IMR-90 (cell line): ENCODE measurements at regions not wholly inside any gene's neighbourhood (a gene's known extent, or its start where the extent isn't known, plus 50 kb on each side); places are given as distances from the start of the nearest gene placed in this dataset.

ENCODE experiments used
- ATAC-seq: fragments of 200-7000 bp; cut with Tn5 transposase; 2 replicates; pipeline ENCODE4 v1.9.1; 2020; ENCODE audit warnings: low read depth, mild to moderate bottlenecking, moderate library complexity
- BruUV-seq: library from RNA; stranded (reverse); fragments of 400-500 nt; replicated peaks from 2 replicates; lab custom pipeline; 2021; lab: Mats Ljungman, UMichigan
- CTCF ChIA-PET: fragments of 300-600 bp; formaldehyde crosslinking; extraction: SDS; loops from one replicate; lab custom pipeline; 2021; ENCODE audit warnings: antibody characterized with exemption; lab: Yijun Ruan, JAX
- POLR2A ChIA-PET: fragments of 300-600 bp; sonication (Branson Sonifier 250); formaldehyde crosslinking; loops from one replicate; lab custom pipeline; 2022; ENCODE audit warnings: antibody characterized with exemption; ENCODE audit not compliant: unreplicated experiment; lab: Charles Lee
- DNase-seq: peaks from one replicate; pipeline ENCODE4 v3.0.0; 2013
- H2AFZ ChIP-seq: replicated peaks from 2 replicates; pipeline ENCODE3; 2013; ENCODE audit warnings: low read length, mild to moderate bottlenecking; ENCODE audit not compliant: poor library complexity
- H2AK5ac ChIP-seq: 2 replicates; pipeline ENCODE4 v1.6.1; 2013; ENCODE audit warnings: low read depth, low read length, inconsistent platforms
- H2AK9ac ChIP-seq: replicated peaks from 2 replicates; pipeline ENCODE3; 2013; ENCODE audit warnings: mild to moderate bottlenecking, low read depth, low read length, moderate library complexity; ENCODE audit not compliant: poor library complexity
- H2BK120ac ChIP-seq: 2 replicates; pipeline ENCODE4 v1.6.1; 2013; ENCODE audit warnings: low read depth, low read length, inconsistent platforms
- H2BK15ac ChIP-seq: 3 replicates; pipeline ENCODE4 v1.6.1; 2013; ENCODE audit warnings: low read depth, low read length, inconsistent platforms
- H2BK20ac ChIP-seq: 2 replicates; pipeline ENCODE4 v1.6.1; 2013; ENCODE audit warnings: low read depth, mild to moderate bottlenecking, inconsistent platforms, low read length, moderate library complexity
- H2BK5ac ChIP-seq: 2 replicates; pipeline ENCODE4 v1.6.1; 2013; ENCODE audit warnings: mild to moderate bottlenecking, low read depth, low read length, inconsistent platforms; ENCODE audit not compliant: poor library complexity, severe bottlenecking
- H3K14ac ChIP-seq: replicated peaks from 2 replicates; pipeline ENCODE4 v1.6.1; 2013; ENCODE audit warnings: low read depth, low read length, inconsistent platforms
- H3K18ac ChIP-seq: 2 replicates; pipeline ENCODE4 v1.6.1; 2013; ENCODE audit warnings: low read depth, low read length, control low read depth
- H3K23ac ChIP-seq: 2 replicates; pipeline ENCODE4 v1.6.1; 2013; ENCODE audit warnings: low read depth, low read length, inconsistent platforms
- H3K27ac ChIP-seq: 2 replicates; pipeline ENCODE4 v1.5.1; 2013; ENCODE audit warnings: mild to moderate bottlenecking, control low read depth, low read length; ENCODE audit not compliant: insufficient read depth
- H3K27me3 ChIP-seq: 2 replicates; pipeline ENCODE4 v1.6.1; 2013; ENCODE audit warnings: low read length; ENCODE audit not compliant: control insufficient read depth, insufficient read depth
- H3K36me3 ChIP-seq: 2 replicates; pipeline ENCODE4 v1.6.1; 2013; ENCODE audit warnings: low read length, mixed read lengths; ENCODE audit not compliant: control insufficient read depth, insufficient read depth
- H3K4ac ChIP-seq: 2 replicates; pipeline ENCODE4 v1.6.1; 2013; ENCODE audit warnings: low read depth, low read length, inconsistent platforms
- H3K4me1 ChIP-seq: 2 replicates; pipeline ENCODE4 v1.6.1; 2013; ENCODE audit warnings: low read length, mixed read lengths; ENCODE audit not compliant: control insufficient read depth, insufficient read depth
- H3K4me2 ChIP-seq: 2 replicates; pipeline ENCODE4 v1.6.1; 2013; ENCODE audit warnings: low read depth, mild to moderate bottlenecking, control low read depth, low read length, moderate library complexity
- H3K4me3 ChIP-seq: 2 replicates; pipeline ENCODE4 v1.5.1; 2013; ENCODE audit warnings: low read depth, mild to moderate bottlenecking, control low read depth, low read length, moderate library complexity; ENCODE audit not compliant: insufficient read depth
- H3K56ac ChIP-seq: 2 replicates; pipeline ENCODE4 v1.6.1; 2013; ENCODE audit warnings: low read length, inconsistent platforms; ENCODE audit not compliant: insufficient read depth; ENCODE audit errors: extremely low read depth
- H3K79me1 ChIP-seq, 2 experiments: 2 replicates each; pipeline ENCODE4 v1.6.1; 2013; ENCODE audit warnings: low read length in 2 of 2, inconsistent platforms in 1 of 2, low read depth in 1 of 2
- H3K9ac ChIP-seq: 2 replicates; pipeline ENCODE4 v1.6.1; 2013; ENCODE audit warnings: low read depth, low read length, control low read depth
- H3K9me1 ChIP-seq: 2 replicates; pipeline ENCODE4 v1.6.1; 2013; ENCODE audit warnings: low read length, inconsistent platforms; ENCODE audit not compliant: insufficient read depth
- H3K9me3 ChIP-seq: 2 replicates; pipeline ENCODE4 v1.6.1; 2013; ENCODE audit warnings: low read length; ENCODE audit not compliant: control insufficient read depth, insufficient read depth
- H4K20me1 ChIP-seq: 2 replicates; pipeline ENCODE4 v1.6.1; 2013; ENCODE audit warnings: low read length, inconsistent platforms; ENCODE audit not compliant: insufficient read depth
- H4K5ac ChIP-seq: 2 replicates; pipeline ENCODE4 v1.6.1; 2013; ENCODE audit warnings: mild to moderate bottlenecking, low read depth, low read length, control low read depth
- H4K8ac ChIP-seq, 2 experiments: 2 replicates each; pipeline ENCODE4 v1.6.1; 2013; ENCODE audit warnings: low read depth in 2 of 2, low read length in 2 of 2, control low read depth in 1 of 2, inconsistent platforms in 1 of 2
- H4K91ac ChIP-seq: 2 replicates; pipeline ENCODE4 v1.6.1; 2013; ENCODE audit warnings: low read depth, low read length, inconsistent platforms; ENCODE audit not compliant: insufficient read depth
- BHLHE40 ChIP-seq: fragments of 150-350 bp; IDR thresholded peaks from 2 replicates; pipeline ENCODE4 v1.6.1; 2016; ENCODE audit warnings: mild to moderate bottlenecking, low read depth, low read length
- CEBPB ChIP-seq: IDR thresholded peaks from 2 replicates; pipeline ENCODE4 v1.6.1; 2012; ENCODE audit warnings: low read depth, low read length, improper control_type of control experiment
- CHD1 ChIP-seq: IDR thresholded peaks from 2 replicates; pipeline ENCODE4 v1.6.1; 2012; ENCODE audit warnings: low read depth, low read length, improper control_type of control experiment
- FOS ChIP-seq: fragments of 150-350 bp; IDR thresholded peaks from 2 replicates; pipeline ENCODE4 v1.6.1; 2016; ENCODE audit warnings: low read depth, low read length
- MAFK ChIP-seq: IDR thresholded peaks from 2 replicates; pipeline ENCODE4 v1.6.1; 2012; ENCODE audit warnings: low read depth, low read length, improper control_type of control experiment
- MAZ ChIP-seq: IDR thresholded peaks from 2 replicates; pipeline ENCODE4 v1.6.1; 2012; ENCODE audit warnings: low read depth, mild to moderate bottlenecking, low read length, improper control_type of control experiment, moderate library complexity, borderline replicate concordance
- MXI1 ChIP-seq: IDR thresholded peaks from 2 replicates; pipeline ENCODE4 v1.6.1; 2012; ENCODE audit warnings: low read depth, mild to moderate bottlenecking, low read length, moderate library complexity, borderline replicate concordance
- NFE2L2 ChIP-seq: fragments of 150-350 bp; IDR thresholded peaks from 2 replicates; pipeline ENCODE4 v1.6.1; 2016; ENCODE audit warnings: low read depth, mild to moderate bottlenecking, low read length
- POLR2A ChIP-seq: IDR thresholded peaks from 2 replicates; pipeline ENCODE4 v1.6.1; 2012; ENCODE audit warnings: mild to moderate bottlenecking, low read depth, low read length
- RAD21 ChIP-seq: IDR thresholded peaks from 2 replicates; pipeline ENCODE4 v1.6.1; 2012; ENCODE audit warnings: low read length, improper control_type of control experiment
- RCOR1 ChIP-seq: IDR thresholded peaks from 2 replicates; pipeline ENCODE4 v1.6.1; 2012; ENCODE audit warnings: mild to moderate bottlenecking, low read length, improper control_type of control experiment; ENCODE audit not compliant: insufficient replicate concordance
- RFX5 ChIP-seq: IDR thresholded peaks from 2 replicates; pipeline ENCODE4 v1.8.0; 2012; ENCODE audit warnings: low read depth, mild to moderate bottlenecking, low read length, moderate library complexity
- SMC3 ChIP-seq: fragments of 150-350 bp; IDR thresholded peaks from 2 replicates; pipeline ENCODE4 v1.6.1; 2016; ENCODE audit warnings: low read depth, mild to moderate bottlenecking, antibody characterized with exemption, low read length, moderate library complexity
- WGBS, 2 experiments: methylation state at CpG; one replicate each; pipeline versions ENCODE4 v1.1.5 to v1.1.7; 2013; ENCODE audit warnings: missing lambda C conversion rate in 2 of 2; ENCODE audit not compliant: insufficient read length in 1 of 2; ENCODE audit errors: extremely low coverage in 2 of 2; 5-methylcytosine and 5-hydroxymethylcytosine counted together
- dilution Hi-C: fragments of 300-500 bp; cut with HindIII; formaldehyde crosslinking; loops from one replicate; pipeline ENCODE4 v1.14.3; 2018; ENCODE audit warnings: low sequenced_read_pairs; ENCODE audit not compliant: unreplicated experiment
- in situ Hi-C: fragments of 300-500 bp; cut with MboI; formaldehyde crosslinking; loops from 3 replicates; pipeline ENCODE4 v1.14.3; 2019; ENCODE audit warnings: low sequenced_read_pairs, inconsistent platforms, mixed read lengths
- intact Hi-C: fragments of 100-400 bp; cut with micrococcal nuclease; formaldehyde crosslinking; loops from 2 replicates; pipeline ENCODE4 v1.10.0; 2022
- TF ChIP-seq, protein P1 (sequence below): conservative IDR thresholded peaks from 2 replicates; pipeline ENCODE4 v1.5.1; 2012; ENCODE audit warnings: mild to moderate bottlenecking, low read depth, low read length, improper control_type of control experiment
- TF ChIP-seq, protein P2 (sequence below): fragments of 150-350 bp; IDR thresholded peaks from 2 replicates; pipeline ENCODE4 v1.6.1; 2016; ENCODE audit warnings: low read depth, mild to moderate bottlenecking, low read length, moderate library complexity, borderline replicate concordance
- TF ChIP-seq, protein P3 (sequence below): fragments of 150-350 bp; IDR thresholded peaks from 2 replicates; pipeline ENCODE4 v1.6.1; 2017; ENCODE audit warnings: mild to moderate bottlenecking, antibody characterized with exemption, low read length, low read depth

DNA sequence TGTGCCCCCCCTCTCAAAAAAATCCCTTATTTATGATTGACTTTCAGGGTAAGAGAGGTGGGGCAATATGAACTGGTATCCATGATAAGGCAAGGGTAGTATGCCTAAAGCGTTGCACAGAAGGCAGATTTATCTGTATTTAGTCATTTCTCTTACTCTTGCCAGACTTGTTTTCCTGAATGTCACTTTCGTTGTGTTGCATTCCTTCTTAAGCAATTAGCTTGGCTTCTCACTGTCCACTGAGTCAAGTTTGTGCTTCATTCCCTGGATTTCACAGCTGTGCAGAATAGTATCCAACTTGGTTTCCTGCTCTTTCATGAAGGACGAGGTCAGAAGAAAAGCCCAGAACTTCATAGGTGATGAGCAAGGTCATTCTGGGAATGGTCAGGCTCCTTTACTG, 301.5 kb upstream of the ACTBL2 start:
- DNase-seq (no peak), ATAC-seq (no peak)
- in situ Hi-C loops (loop anchor here (5.0 kb wide), 2 partner anchors 487 to 673 kb away; no protein-coding TSS in a partner anchor), dilution Hi-C loops (loop anchor here (25.0 kb wide), 1 partner anchor 653 kb away; no protein-coding TSS in a partner anchor), intact Hi-C loops (no loop called here)
- Histone ChIP-seq H3K18ac (no peak overlapping the region), H3K9me1 (0 out of 2 replicates have a peak, but pooled peaks cover 3% of the 10 kb centered on the region), H4K8ac (no peak overlapping the region), H3K4ac (no peak overlapping the region; the same call in 1 of the 2 replicates), H3K36me3 (no peaks in the 10 kb centered on the region), H2BK120ac (no peak overlapping the region), H3K27me3 (no peaks in the 10 kb centered on the region), H3K23ac (no peak overlapping the region), H4K5ac (no peak overlapping the region), H3K4me3 (no peak overlapping the region), H4K91ac (no peak overlapping the region; the same call in 1 of the 2 replicates), H3K14ac (no peak overlapping the region), H3K4me2 (no peak overlapping the region), H3K79me1 (no peaks in the 10 kb centered on the region), H2AK9ac (no peak overlapping the region), H2AK5ac (no peak overlapping the region), H2BK15ac (no peak overlapping the region), H3K9me3 (no peaks in the 10 kb centered on the region), H2AFZ (no peak overlapping the region), H3K9ac (no peak overlapping the region), H2BK20ac (no peak overlapping the region), H2BK5ac (no peak overlapping the region), H3K56ac (no peak overlapping the region), H4K20me1 (no peaks in the 10 kb centered on the region), H3K27ac (no peak overlapping the region), H3K4me1 (peaks cover 5% of the 10 kb centered on the region)
- 100% methylated on average over 1 of the region's 3 CpGs; no CpG with 5 or more reads in 1 of the 2 experiments for WGBS, 2 experiments
- ChIA-PET CTCF (no interaction called here), POLR2A (no interaction called here)
- BruUV-seq: no TSS peak
- no peak for TF ChIP-seq MAZ
- TF ChIP-seq NFE2L2: no peak
- no peak for TF ChIP-seq FOS
- TF ChIP-seq RFX5: no peak
- no peak for TF ChIP-seq MAFK
- TF ChIP-seq CEBPB: no peak
- TF ChIP-seq, protein P1, sequence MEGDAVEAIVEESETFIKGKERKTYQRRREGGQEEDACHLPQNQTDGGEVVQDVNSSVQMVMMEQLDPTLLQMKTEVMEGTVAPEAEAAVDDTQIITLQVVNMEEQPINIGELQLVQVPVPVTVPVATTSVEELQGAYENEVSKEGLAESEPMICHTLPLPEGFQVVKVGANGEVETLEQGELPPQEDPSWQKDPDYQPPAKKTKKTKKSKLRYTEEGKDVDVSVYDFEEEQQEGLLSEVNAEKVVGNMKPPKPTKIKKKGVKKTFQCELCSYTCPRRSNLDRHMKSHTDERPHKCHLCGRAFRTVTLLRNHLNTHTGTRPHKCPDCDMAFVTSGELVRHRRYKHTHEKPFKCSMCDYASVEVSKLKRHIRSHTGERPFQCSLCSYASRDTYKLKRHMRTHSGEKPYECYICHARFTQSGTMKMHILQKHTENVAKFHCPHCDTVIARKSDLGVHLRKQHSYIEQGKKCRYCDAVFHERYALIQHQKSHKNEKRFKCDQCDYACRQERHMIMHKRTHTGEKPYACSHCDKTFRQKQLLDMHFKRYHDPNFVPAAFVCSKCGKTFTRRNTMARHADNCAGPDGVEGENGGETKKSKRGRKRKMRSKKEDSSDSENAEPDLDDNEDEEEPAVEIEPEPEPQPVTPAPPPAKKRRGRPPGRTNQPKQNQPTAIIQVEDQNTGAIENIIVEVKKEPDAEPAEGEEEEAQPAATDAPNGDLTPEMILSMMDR: no peak
- TF ChIP-seq RCOR1: no peak
- no peak for TF ChIP-seq SMC3
- TF ChIP-seq POLR2A: no peak
- TF ChIP-seq BHLHE40: no peak
- TF ChIP-seq CHD1: no peak
- TF ChIP-seq, protein P2, sequence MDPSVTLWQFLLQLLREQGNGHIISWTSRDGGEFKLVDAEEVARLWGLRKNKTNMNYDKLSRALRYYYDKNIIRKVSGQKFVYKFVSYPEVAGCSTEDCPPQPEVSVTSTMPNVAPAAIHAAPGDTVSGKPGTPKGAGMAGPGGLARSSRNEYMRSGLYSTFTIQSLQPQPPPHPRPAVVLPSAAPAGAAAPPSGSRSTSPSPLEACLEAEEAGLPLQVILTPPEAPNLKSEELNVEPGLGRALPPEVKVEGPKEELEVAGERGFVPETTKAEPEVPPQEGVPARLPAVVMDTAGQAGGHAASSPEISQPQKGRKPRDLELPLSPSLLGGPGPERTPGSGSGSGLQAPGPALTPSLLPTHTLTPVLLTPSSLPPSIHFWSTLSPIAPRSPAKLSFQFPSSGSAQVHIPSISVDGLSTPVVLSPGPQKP: no peak
- no peak for TF ChIP-seq RAD21
- TF ChIP-seq, protein P3, sequence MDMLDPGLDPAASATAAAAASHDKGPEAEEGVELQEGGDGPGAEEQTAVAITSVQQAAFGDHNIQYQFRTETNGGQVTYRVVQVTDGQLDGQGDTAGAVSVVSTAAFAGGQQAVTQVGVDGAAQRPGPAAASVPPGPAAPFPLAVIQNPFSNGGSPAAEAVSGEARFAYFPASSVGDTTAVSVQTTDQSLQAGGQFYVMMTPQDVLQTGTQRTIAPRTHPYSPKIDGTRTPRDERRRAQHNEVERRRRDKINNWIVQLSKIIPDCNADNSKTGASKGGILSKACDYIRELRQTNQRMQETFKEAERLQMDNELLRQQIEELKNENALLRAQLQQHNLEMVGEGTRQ: no peak
- TF ChIP-seq MXI1: no peak
